ENCODE measurements at regions not wholly inside any gene's neighbourhood (a gene's known extent, or its start where the extent isn't known, plus 50 kb on each side); places are given as distances from the start of the nearest gene placed in this dataset.
"Not testable (repeated sequence)": the region's sequence is repeated elsewhere in the genome, so short reads cannot be mapped to it uniquely, and the experiment has no call there.

DNA sequence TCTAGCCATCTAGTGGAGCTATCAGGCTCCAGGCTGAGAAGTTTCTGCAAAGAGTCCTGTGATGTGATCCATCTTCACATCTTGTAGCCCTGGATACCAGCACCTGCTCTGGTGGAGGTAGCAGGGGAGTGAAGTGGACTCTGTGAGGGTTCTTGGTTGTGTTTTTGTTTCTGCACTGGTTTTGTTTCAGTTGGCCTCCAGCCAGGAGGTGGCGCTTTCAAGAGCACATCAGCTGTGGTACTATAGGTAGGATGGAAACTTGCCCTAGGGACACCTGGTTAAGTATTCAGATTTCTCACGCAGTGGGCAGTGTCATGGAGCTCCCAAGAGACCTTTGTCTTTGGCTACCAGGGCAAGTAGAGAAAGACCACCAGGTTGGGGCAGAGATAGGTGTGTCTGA lies 257.5 kb upstream of the SLC7A11 start:
- no peaks in the 10 kb centered on the region for H3K4me1 ChIP-seq (ENCODE audit: insufficient read depth)
- no peak overlapping the region for H3K27ac ChIP-seq (ENCODE audit: low read depth)
- no peak overlapping the region for H3K4me3 ChIP-seq (ENCODE audit: low read depth, low read length)
- WGBS: 95% methylated on average over 2 of the region's 2 CpGs
- no peaks in the 10 kb centered on the region for H3K36me3 ChIP-seq (ENCODE audit: insufficient read depth)
- no peak for DNase-seq (ENCODE audit: extremely low spot score)

DNA sequence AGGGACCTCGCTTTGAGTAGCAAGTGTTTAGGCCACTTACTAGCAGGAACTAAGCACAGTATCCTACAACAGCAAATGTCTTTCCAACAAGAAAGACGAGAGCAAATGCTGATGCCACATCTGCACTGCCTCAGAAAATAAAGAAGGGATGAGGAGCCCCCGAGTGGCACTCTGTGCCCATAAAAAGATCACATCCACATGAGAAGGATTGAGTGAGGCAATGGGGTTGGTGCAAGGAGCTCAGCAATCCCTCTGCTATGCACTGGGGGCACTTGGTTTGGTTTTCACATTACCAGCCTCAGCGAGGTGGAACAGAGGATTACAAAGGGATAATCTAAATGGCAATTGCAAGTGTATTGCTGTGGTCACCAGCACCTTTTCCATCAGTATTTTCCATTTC lies 252.8 kb upstream of the SLC7A11 start:
- Histone ChIP-seq H3K36me3 (ENCODE audit: insufficient read depth) (no peaks in the 10 kb centered on the region), H3K4me1 (ENCODE audit: insufficient read depth) (no peaks in the 10 kb centered on the region), H3K4me3 (ENCODE audit: low read depth, low read length) (no peak overlapping the region), H3K27ac (ENCODE audit: low read depth) (no peak overlapping the region)
- no peak for DNase-seq (ENCODE audit: extremely low spot score)
- 58% methylated on average over 4 of the region's 4 CpGs for WGBS

DNA sequence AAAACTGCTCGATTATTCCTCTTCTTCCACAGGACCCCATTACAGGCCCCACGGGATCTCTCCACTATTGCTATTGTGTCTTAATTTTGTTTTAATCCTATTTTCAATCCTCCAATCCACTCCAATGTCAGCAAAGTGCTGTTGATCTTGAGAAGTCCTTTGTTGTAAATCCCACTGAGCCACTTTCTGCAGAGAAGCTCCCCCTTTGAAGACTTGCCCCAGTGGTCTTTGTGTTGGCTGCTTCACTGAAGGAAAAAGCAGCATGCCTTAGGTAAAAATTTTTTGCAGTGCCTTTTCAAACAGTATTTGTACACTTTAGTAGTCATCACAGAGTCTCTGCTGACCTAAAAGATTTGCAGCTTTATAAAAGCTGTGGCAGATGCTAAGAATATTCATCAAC lies 252.0 kb upstream of the SLC7A11 start:
- no peak overlapping the region for H3K27ac ChIP-seq (ENCODE audit: low read depth)
- no peaks in the 10 kb centered on the region for H3K36me3 ChIP-seq (ENCODE audit: insufficient read depth)
- H3K4me3 ChIP-seq (ENCODE audit: low read depth, low read length): no peak overlapping the region
- no peaks in the 10 kb centered on the region for H3K4me1 ChIP-seq (ENCODE audit: insufficient read depth)
- 80% methylated on average over 2 of the region's 2 CpGs for WGBS
- no peak for DNase-seq (ENCODE audit: extremely low spot score)

DNA sequence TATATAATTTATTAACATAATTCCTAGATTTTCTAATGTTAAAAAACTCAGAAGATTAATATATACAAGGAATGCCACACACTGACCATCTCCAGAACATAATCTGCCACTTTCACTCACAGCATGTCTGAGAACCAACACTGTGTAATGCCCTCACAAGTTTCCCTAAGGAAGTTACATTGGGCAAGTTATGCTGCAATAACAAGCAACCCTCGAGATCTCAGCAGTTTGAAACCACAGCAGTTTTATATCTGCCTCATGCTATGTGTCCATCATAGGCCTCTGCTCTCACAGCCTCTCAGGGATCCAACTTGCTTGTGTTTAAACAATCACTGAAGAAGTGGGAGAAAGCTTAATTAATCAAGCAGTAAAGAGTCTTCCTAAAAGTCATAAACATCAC lies 250.0 kb upstream of the SLC7A11 start:
- H3K27ac ChIP-seq (ENCODE audit: low read depth): no peak overlapping the region
- H3K4me1 ChIP-seq (ENCODE audit: insufficient read depth): no peaks in the 10 kb centered on the region
- WGBS: 83% methylated on average over 1 of the region's 1 CpG
- no peak overlapping the region for H3K4me3 ChIP-seq (ENCODE audit: low read depth, low read length)
- no peak for DNase-seq (ENCODE audit: extremely low spot score)
- H3K36me3 ChIP-seq (ENCODE audit: insufficient read depth): no peaks in the 10 kb centered on the region

DNA sequence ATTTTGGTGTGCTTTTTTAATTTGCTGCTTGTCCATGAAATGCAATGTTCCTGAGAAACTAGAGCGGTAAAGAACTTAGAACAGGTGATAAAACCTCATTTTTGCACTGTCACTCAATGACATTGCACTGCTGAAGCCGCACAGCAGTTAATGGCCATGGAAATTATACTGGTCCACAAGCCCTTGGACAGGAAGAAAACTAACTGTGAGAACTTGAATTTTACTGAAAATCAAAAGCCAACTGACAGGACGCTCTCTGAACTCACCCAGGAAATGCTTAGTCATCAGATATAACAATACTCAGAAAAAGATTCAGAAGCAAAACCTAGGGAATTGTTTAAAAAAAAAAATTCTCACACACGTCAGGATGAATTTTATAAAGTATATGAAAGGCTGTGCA lies 246.4 kb upstream of the SLC7A11 start:
- no peak overlapping the region for H3K27ac ChIP-seq (ENCODE audit: low read depth)
- DNase-seq (ENCODE audit: extremely low spot score): no peak
- 86% methylated on average over 4 of the region's 4 CpGs for whole genome bisulfite sequencing
- H3K36me3 ChIP-seq (ENCODE audit: insufficient read depth): no peaks in the 10 kb centered on the region
- no peak overlapping the region for H3K4me3 ChIP-seq (ENCODE audit: low read depth, low read length)
- H3K4me1 ChIP-seq (ENCODE audit: insufficient read depth): no peaks in the 10 kb centered on the region

DNA sequence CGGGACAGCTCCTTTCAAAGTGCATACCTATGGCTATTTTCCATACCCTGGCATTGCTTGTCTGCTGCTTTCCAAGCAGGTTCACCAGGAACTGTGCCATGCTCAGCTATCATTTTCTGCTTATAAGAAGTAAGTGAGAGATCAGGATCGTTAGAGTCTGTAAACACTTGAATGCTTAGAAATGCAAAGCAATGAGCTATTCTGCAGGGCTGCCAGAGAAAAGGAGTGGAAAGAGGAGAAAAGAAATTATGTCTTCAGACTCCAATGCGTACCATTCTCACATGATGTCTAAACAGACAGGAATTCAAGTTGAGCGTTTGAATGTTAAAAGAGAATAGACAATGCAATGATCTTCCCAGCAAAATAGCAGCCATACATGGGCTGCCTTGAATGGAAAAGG lies 245.5 kb upstream of the SLC7A11 start:
- WGBS: 56% methylated on average over 4 of the region's 4 CpGs
- Histone ChIP-seq H3K27ac (ENCODE audit: low read depth) (no peak overlapping the region), H3K4me1 (ENCODE audit: insufficient read depth) (no peaks in the 10 kb centered on the region), H3K4me3 (ENCODE audit: low read depth, low read length) (no peak overlapping the region), H3K36me3 (ENCODE audit: insufficient read depth) (no peaks in the 10 kb centered on the region)
- DNase-seq (ENCODE audit: extremely low spot score): no peak

DNA sequence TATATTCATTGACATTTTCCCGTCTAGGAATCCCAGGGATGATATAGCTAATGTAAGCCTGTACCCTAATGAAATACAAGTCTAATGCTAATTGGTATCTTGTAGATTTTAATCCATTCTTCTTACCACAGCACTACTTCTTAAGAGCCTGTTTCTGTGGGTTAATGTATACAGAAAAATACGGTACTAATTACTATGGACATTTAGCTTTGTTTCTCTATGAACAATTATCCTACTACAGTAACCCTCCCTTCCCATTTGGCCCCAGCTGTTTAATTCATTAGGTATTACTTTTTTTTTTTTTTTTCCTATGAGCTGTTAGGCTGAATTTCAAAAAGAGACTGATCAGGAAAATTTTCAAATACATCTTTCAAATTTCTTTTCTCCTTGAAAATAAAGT lies 245.1 kb upstream of the SLC7A11 start:
- no peaks in the 10 kb centered on the region for H3K4me1 ChIP-seq (ENCODE audit: insufficient read depth)
- no peak for DNase-seq (ENCODE audit: extremely low spot score)
- no peak overlapping the region for H3K4me3 ChIP-seq (ENCODE audit: low read depth, low read length)
- 60% methylated on average over 2 of the region's 2 CpGs for WGBS
- H3K36me3 ChIP-seq (ENCODE audit: insufficient read depth): no peaks in the 10 kb centered on the region
- H3K27ac ChIP-seq (ENCODE audit: low read depth): no peak overlapping the region

DNA sequence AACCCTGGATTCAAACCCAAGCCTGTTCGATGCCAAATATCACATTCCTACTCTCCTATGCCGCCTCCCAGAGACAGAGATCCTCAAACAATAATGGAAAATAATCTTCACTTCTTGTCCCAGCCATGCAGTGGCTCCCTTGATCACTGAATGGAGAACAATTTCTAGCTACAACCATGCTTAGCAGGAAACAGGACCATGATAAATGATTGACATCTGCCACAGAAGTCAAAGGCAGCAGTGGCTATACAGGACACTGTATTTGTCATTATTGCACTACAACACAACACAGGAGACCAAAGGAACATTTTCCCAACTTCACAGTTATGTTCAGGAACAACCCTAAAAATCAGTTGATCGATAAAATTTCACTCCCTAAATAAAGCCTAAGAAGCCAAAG lies 243.3 kb upstream of the SLC7A11 start:
- Histone ChIP-seq H3K36me3 (ENCODE audit: insufficient read depth) (no peaks in the 10 kb centered on the region), H3K4me1 (ENCODE audit: insufficient read depth) (no peaks in the 10 kb centered on the region), H3K4me3 (ENCODE audit: low read depth, low read length) (no peak overlapping the region), H3K27ac (ENCODE audit: low read depth) (no peak overlapping the region)
- 95% methylated on average over 3 of the region's 3 CpGs for WGBS
- no peak for DNase-seq (ENCODE audit: extremely low spot score)

DNA sequence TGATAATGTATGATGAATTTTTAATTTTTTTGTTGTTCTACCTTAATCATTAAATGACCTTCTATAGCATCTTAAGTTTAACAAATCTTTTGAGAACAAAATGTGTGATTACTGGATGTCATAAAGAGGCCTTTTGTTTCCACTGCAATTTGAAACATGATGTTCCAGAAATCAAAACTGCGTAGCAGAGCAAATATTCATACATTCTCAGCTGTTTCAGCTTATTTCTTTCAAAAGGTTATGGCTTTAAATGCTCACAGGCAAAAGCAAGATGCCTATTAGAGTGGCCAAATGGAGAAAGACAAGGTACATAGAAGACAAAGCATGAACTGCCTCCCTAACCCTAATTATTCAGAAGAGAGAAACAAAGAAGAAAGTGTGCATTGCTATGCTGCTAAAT lies 233.0 kb upstream of the SLC7A11 start:
- H3K4me1 ChIP-seq (ENCODE audit: insufficient read depth): no peaks in the 10 kb centered on the region
- no peak overlapping the region for H3K27ac ChIP-seq (ENCODE audit: low read depth)
- no peak overlapping the region for H3K4me3 ChIP-seq (ENCODE audit: low read depth, low read length)
- H3K36me3 ChIP-seq (ENCODE audit: insufficient read depth): peaks cover 1% of the 10 kb centered on the region
- DNase-seq (ENCODE audit: extremely low spot score): no peak
- WGBS: 85% methylated on average over 1 of the region's 1 CpG

DNA sequence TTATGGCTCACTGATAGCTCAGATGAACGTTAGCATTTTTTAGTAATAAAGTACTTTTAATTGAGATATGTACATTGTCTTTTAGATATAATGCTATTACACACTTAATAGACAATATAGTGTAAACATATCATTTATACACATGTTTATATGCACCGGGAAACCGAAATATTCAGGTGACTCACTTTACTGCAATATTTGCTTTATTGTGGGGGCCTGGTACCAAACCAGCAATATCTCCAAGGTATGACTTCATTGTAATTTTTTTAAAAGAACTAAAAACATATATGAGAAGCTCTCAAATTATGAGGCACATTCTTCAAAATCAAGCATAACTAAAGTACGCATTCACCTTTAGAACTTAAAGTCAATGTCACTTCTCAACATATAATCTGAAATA lies 231.2 kb upstream of the SLC7A11 start:
- Histone ChIP-seq H3K36me3 (ENCODE audit: insufficient read depth) (peaks cover 1% of the 10 kb centered on the region), H3K4me1 (ENCODE audit: insufficient read depth) (no peaks in the 10 kb centered on the region), H3K27ac (ENCODE audit: low read depth) (no peak overlapping the region), H3K4me3 (ENCODE audit: low read depth, low read length) (no peak overlapping the region)
- no peak for DNase-seq (ENCODE audit: extremely low spot score)
- 92% methylated on average over 4 of the region's 4 CpGs for WGBS

DNA sequence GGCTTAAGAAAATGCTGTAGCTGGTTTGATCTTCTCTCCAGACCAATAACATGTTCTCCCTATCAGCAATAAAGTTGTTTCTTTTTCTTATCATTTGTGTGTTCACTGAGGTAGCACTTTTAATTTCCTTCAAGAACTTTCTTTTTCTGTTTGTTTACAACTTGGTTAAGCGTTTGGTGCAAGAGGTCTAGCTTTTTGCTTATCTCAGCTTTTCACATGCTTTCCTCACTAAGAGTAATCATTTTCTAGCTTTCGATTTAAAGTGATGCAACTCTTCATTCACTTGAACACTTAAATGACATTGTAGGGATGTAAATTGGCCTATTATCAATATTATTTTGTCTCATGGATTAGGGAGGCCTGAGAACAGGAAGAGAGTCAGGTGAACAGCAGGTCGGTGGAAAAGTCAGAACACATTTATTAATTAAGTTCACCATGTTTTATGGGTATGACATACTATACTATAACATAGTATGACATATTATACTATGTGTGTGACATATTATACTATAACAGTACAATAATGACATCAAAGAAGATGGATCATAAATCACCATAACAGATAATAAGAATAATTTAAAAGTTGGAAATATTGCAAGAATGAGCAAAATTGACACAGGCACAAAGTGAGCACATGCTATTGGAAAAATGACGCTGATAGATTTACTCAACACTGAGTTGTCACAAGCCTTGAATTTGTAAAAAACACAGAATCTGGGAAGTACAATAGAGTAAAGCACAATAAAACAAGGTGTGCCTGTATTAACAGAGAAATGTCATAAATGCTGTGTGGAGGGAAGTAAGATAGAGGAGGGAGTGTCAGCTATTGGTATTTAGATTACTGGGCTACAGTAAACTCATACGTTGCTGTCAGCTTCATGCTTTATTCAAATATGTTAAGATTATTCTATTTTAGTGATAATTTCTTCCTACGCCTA lies 218.6 kb upstream of the SLC7A11 start:
- no peaks in the 10 kb centered on the region for H3K36me3 ChIP-seq (ENCODE audit: insufficient read depth)
- no peak overlapping the region for H3K4me3 ChIP-seq (ENCODE audit: low read depth, low read length)
- DNase-seq (ENCODE audit: extremely low spot score): no peak
- 79% methylated on average over 6 of the region's 6 CpGs for WGBS
- H3K4me1 ChIP-seq (ENCODE audit: insufficient read depth): no peaks in the 10 kb centered on the region
- no peak overlapping the region for H3K27ac ChIP-seq (ENCODE audit: low read depth)

DNA sequence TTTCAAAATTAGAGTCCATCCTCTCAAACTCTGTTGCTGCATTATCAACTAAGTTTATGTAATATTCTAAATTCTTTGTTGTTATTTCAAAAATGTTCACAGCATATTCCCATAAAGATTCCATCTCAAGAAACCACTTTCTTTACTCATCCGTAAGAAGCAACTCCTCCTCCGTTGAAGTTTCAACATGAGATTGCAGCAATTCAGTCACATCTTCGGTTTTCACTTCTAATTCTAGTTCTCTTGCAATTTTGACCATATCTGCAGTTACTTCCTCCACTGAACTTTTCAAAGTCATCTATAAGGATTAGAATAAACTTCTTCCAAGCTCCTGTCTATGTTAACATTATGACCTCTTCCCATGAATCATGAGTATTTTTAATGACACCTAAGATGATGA lies 216.6 kb upstream of the SLC7A11 start:
- no peak for DNase-seq (ENCODE audit: extremely low spot score)
- Histone ChIP-seq H3K4me1 (ENCODE audit: insufficient read depth) (no peaks in the 10 kb centered on the region), H3K4me3 (ENCODE audit: low read depth, low read length) (no peak overlapping the region), H3K27ac (ENCODE audit: low read depth) (no peak overlapping the region), H3K36me3 (ENCODE audit: insufficient read depth) (no peaks in the 10 kb centered on the region)
- WGBS: 86% methylated on average over 3 of the region's 3 CpGs

DNA sequence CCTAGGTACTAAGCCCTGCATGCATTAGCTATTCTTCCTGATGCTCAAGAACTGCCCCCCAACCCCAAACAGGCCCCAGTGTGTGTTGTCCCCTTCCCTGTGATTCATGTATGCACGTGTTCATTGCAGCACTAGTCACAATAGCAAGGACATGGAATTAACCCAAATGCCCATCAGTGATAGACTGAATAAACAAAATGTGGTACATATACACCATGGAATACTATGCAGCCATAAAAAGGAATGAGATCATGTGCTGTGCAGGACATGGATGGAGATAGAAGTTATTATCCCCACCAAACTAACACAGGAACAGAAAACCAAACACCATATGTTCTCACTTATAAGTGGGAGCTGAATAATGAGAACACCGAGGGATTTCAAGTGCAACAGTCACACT lies 214.2 kb upstream of the SLC7A11 start:
- H3K36me3 ChIP-seq (ENCODE audit: insufficient read depth); H3K4me3 ChIP-seq (ENCODE audit: low read depth, low read length); DNase-seq (ENCODE audit: extremely low spot score); H3K27ac ChIP-seq (ENCODE audit: low read depth); H3K4me1 ChIP-seq (ENCODE audit: insufficient read depth): not testable (repeated sequence)
- 91% methylated on average over 2 of the region's 2 CpGs for WGBS

DNA sequence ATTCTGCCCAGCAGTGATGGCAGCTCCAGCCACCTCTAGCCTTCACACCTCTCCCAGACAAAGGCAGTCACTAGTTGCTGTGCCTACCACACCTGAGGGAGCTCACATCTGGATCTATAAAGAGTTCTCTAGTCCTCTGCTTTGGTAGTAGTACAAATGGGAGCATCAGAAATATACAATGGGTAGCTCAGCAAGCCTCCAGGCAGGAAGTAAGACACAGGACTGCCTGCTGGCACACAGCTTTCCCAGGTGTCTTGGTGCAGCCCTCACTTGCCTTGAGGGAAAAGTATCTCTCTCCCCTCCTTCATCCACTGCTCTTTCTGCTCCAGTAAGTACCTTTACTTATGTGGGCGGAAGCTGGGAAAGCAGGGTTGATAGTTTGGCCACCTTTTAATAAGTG lies 212.9 kb upstream of the SLC7A11 start:
- Histone ChIP-seq H3K36me3 (ENCODE audit: insufficient read depth) (no peaks in the 10 kb centered on the region), H3K4me1 (ENCODE audit: insufficient read depth) (no peaks in the 10 kb centered on the region), H3K4me3 (ENCODE audit: low read depth, low read length) (no peak overlapping the region), H3K27ac (ENCODE audit: low read depth) (no peak overlapping the region)
- DNase-seq (ENCODE audit: extremely low spot score): no peak
- 96% methylated on average over 1 of the region's 1 CpG for WGBS
